HG03095 (cell line): ENCODE measurements at regions not wholly inside any gene's neighbourhood (a gene's known extent, or its start where the extent isn't known, plus 50 kb on each side); places are given as distances from the start of the nearest gene placed in this dataset.
"Not testable (repeated sequence)": the region's sequence is repeated elsewhere in the genome, so short reads cannot be mapped to it uniquely, and the experiment has no call there.

Experiments
- ATAC-seq: cut with Tn5 transposase; IDR thresholded peaks from one replicate; pipeline ENCODE4 v1.9.1; 2021; ENCODE audit warnings: moderate library complexity; ENCODE audit not compliant: unreplicated experiment

DNA sequence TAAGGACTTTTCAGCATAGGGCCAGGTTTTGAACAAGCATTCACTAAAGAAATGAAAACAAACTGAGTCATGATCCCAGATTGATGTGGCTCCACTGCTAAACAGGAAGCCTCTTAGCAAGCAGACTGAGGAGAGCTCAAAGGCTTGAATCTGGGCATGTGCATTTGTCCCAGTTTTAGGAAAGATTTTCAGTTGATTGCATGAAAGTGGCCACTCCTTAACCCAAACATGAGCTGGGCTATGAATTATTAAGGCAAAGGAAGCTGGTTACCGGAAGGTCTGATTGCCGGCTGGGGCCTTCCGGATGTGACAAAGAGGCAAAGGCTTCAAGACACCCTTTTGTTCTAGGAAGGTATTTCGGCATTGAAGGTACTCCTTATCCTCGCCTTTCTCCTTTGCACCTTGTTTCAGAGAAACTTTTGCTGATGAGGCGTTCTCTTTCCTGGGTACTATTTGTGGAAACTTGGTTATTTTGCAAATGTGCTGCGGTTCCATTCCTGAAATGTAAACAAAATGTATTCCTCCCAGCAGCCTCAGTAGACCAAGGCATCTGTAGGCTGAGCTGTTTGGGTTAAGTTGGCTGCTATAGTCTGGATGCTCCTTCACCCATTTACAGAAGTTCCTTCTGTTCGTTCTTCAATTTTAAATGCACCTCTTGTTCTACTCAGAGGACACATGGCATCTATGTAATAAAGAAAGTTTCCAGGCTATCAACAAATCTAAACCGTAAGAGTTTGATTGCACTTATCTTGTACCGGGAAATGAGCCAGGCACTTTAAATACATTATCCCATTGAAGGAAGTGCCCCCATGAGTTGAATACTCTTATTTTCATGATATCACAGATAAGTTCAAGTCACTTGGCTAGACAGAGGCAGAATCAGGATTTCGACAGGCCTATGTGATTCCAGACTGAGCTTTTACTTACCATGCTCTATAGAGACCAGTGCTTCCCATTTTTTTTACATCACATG is 115.6 kb upstream of the METAP2 start:
- ATAC-seq = no peak

DNA sequence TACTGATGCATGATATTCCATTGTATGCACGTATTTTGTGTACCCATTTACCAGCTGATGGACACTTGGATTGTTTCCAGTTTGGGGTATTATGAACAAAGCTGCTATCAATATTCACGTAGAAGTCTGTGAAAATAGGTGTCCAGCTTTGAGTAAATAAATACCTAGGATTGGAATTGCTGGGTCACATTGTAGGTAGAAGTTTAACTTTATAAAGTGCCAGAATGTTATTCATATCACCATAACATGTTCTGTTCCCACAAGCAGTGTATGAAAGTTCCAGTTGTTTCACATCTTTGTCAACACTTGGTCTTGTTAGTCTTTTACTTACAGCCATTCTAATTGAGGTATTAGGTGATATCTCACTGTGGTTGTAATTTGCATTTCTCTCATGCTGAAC is 108.0 kb upstream of the METAP2 start:
- no peak for ATAC-seq

DNA sequence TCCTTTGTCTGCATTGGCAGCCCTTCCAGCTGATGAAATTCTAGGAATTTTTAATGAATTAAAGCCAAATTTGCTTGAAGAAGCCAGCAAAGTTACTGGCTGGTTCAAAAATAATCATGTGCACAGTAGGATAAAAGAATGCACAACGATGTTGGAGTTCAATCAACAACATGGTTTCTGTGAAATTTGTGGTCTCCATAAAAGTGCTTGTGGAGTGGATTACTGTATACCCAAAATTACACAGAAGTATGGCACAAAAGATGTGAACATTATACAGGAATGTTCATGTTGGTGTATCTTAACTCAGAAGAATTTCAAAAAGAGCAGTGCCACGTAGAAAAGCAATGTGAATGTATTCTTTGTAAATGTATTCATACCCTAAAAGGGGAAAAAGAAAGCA is 105.0 kb upstream of the METAP2 start:
- ATAC-seq = no peak

DNA sequence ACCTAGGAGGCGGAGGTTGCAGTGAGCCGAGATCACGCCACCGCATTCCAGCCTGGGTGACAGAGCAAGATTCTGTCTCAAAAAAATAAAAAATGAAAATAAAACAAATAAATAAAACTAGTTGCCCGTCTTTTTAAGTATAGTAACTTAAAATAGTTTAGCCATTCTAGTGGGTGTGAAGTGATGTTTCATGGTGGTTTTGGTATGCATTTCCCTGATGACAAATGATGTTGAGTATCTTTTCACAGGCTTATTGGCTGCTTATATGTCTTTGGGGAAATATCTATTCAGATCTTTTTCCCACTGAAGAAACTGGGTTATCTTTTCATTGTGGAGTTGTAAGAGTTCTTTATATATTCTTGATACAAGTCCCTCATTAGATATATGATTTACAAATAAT is 102.4 kb upstream of the METAP2 start:
- no peak for ATAC-seq

DNA sequence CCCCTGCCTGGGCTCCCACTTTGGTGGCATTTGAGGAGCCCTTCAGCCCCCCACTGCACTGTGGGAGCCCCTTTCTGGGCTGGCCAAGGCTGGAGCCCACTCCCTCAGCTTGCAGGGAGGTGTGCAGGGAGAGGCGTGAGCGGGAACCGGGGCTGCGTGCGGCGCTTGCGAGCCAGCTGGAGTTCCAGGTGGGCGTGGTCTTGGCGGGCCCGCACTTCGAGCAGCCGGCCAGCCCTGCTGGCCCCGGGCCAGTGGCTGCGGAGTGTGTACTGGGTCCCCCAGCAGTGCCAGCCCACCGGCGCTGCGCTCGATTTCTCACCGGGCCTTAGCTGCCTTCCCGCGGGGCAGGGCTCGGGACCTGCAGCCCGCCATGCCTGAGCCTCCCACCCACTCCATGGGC is 94.5 kb upstream of the METAP2 start:
- ATAC-seq = not testable (repeated sequence)

DNA sequence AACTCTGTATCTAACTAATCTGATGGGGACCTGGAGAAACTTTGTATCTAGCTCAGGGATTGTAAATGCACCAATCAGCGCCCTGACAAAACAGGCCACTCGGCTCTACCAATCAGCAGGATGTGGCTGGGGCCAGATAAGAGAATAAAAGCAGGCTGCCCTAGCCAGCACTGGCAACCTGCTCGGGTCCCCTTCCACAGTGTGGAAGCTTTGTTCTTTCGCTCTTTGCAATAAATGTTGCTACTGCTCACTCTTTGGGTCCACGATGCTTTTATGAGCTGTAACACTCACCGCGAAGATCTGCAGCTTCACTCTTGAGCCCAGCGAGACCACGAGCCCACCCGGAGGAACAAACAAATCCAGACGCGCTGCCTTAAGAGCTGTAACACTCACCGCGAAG is 93.6 kb upstream of the METAP2 start:
- not testable (repeated sequence) for ATAC-seq

DNA sequence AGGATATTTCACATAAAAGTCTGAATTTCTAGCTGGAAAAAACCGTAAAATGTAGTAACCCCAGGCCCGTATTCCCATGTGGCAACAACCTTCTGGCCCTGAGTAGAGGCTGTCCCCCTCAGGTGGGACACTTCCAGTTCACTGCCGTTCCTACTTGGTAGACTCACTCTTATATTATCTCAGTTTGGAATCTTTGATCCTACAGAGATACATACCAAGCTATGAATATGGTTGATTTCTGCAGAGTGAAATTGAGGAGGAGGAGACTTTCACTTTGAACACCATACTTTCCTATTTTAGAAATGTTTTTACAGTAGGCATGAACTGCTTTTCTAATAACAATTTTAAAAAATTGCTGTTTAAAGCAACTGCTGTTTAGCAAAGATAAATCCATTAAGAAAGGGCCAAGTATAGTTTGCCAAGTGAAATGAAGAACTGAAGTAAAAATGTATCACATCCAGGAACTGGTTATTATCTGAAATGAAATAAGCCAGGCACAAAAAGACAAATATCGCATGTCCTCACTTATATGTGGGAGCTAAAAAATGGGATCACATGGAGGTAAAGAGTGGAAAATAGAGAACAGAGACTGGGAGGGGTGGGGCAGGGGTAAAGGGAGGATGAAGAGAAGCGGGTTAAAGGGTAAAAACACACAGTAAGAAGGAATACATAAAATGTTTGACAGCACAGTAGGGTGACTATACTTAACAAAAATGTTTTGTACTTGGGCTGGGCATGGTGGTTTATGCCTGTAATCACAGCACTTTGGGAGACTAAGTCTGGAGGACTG is 92.8 kb upstream of the METAP2 start:
- ATAC-seq = no peak

DNA sequence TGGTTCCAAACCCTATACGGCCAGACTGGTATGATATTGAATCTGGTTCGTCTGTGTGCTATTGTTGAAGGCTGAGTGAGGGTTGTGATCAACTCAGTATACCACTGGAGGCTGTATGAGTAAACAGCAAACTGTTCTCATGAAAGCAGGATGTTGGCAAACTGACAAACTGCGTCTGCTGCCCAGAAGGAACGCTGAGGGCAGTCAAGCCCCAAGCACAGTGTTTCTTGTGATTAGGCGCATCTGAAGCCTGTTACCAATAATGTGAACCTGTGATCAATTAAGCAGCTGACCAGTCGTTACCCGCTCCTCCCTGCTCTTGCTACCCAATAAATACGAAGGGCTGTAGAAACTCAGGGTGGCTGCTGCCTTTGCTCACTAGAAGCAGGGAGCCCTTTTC is 90.0 kb upstream of the METAP2 start:
- ATAC-seq = not testable (repeated sequence)

DNA sequence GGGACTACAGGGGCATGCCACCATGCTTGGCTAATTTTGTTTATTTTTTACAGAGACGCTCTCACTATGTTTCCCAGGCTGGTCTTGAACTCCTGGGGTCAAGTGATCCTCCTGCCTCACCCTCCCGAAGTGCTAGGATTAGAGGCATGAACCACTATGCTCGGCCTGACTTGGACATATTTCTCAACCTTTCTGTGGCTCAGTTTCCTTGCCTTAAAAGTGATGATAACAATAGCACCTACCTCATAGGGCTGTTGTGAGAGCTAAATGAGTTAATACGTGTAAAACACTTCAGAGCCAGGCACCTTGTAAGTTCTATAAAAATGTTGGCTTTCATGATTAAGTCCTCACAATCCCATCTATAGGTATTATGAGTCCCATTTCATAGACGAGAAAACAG is 89.2 kb upstream of the METAP2 start:
- ATAC-seq = no peak

DNA sequence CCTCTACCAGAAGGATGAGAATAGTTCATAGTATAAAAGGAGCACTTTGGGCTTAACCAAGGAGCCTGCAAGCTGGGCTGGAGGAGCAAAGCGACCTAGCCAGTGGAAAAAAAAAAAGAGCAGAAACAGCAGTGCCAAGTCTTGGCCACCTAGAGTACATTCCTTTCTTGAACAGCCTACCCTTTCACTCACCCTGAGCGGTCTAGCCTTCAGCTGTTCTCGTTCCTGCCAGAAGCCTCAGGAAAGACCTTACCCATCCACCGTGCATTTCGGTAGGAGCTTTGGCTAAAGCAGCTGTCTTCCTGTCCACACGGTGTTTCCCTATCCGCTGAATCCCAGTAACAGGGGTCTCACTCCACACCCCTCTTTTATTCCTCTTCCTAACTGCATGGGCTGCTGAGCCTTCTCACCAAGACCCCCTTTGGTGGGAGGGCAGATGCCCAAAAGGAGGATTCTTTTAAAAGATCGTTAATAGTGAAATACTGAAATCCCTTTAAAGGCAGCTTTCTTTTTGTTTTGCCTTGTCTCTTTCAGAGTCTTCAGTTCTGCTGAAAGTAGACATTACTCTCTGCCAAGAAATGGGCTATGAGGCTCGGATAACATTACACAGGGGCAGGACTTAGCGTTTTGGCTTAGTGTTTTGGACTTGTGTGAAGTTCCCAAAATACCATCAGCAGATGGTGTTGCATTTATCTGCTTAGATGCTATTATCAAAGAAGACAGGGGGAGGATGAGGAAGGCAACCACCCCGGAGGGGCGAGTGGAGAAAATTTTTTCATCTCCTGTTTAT is 88.5 kb upstream of the METAP2 start:
- ATAC-seq = no peak

DNA sequence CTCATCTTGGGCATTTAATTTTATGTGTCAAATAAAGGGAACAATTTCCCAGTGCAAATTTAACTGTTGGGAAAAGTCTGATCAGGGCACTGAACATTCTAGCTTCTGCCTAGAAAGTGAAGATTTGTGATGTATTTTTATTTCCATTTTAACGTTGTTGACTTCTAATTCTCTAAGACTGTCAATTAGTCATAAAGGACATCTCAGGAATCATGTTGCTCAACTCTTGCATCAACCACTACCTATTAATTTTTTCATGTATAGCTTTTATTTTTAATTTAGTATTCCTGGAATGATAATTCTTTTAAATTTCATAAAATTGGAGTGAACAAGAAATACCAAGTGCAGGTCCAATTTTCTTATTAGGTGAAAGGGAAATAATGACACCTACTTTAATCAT is 87.9 kb upstream of the METAP2 start:
- ATAC-seq = no peak

DNA sequence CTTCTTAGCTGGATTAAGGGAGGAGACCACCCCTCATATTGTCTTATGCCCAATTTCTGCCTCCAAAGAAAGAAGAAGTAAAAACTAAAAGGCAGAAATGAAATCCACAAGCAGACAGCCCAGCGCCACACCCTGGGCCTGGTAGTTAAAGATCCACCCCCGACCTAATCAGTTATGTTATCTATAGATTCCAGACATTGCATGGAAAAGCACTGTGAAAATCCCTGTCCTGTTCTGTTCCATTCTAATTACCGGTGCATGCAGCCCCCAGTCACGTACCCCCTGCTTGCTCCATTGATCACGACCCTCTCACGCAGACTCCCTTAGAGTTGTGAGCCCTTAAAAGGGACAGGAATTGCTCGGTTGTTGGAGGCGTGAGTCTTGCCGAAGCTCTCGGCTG is 85.7 kb upstream of the METAP2 start:
- not testable (repeated sequence) for ATAC-seq

DNA sequence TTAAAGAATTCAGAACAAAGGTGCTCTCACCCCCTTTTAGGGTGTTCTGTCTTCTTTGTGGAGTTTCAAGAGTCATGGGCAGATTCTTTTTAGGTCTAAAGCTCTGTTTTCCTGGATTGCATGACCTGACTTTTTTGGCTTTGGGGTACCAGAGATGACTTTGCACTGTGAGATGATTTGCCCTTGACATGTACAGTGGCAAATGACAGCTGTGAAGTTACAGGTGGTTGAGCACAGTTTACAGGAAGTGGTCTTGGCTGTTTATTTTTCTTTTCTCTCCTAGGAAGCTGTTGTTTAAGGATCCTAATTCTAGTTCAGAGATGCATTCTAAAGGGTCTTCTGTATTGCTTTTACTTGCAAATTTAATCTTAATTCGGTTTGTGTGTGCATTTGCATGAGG is 83.8 kb upstream of the METAP2 start:
- ATAC-seq = no peak

DNA sequence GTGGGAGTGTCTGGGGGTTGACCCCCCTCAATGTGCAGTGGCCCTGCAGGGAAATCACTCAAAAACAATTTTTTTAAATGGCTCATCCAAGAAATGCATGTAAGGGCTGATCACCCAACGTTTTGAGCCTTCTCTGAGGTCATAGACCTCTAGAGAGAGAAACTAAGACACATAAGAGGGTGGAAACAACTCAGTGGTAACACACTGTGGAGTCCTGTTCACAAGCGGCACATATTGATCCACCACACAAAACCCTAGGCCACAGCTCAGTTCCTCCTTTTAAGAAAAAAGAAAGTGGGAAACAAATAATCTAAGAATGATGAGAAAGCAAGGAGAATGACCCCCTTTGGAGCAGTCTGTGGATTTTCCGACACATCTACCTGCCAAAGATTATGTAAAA is 83.0 kb upstream of the METAP2 start:
- peak; percentile 72 for ATAC-seq

DNA sequence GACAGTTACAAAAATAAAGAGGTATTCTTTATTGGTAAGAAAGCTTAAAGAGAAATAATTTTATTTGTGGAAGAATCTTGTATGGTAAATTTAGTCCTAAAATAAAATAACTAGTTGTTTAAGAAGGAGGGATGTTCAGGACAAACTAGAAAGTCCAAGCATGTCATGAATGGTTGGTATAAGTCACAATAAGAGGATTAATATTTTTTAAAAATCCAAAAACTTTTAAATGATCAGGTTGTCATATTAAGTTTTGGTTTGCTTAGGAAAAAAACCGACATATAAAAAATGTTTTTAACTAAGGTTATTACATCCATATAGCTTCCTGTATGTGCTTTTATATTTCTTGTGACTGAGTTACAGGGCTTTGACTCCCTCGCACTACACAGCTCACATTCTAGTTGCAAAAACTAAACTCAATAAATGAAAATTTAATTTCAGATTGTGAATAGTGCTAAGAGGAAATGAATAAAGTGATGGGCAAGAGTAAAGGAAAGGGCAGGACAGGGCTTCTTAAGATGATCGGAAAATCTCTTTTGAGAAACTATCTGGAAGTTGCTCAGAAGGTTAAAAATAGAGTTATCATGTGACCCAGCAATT is 80.7 kb upstream of the METAP2 start:
- ATAC-seq = no peak

DNA sequence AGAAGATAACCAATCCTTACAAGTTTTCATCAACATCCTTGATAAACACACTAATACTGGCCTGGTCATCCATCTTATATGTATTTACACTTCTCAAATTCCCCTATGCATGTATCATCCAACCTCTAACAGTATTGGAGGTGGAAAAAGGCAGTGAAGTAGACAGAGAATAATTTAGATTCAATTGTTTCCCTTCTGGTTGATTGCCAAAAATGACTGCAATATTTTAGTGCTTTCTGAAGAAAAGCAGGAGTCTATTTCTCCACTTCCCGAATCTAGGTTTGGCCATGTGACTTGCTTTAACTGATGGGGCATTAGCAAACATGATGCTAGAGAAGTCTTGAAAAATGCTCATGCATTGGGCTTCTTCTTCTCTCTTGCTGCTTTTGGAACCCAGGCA is 78.3 kb upstream of the METAP2 start:
- no peak for ATAC-seq

DNA sequence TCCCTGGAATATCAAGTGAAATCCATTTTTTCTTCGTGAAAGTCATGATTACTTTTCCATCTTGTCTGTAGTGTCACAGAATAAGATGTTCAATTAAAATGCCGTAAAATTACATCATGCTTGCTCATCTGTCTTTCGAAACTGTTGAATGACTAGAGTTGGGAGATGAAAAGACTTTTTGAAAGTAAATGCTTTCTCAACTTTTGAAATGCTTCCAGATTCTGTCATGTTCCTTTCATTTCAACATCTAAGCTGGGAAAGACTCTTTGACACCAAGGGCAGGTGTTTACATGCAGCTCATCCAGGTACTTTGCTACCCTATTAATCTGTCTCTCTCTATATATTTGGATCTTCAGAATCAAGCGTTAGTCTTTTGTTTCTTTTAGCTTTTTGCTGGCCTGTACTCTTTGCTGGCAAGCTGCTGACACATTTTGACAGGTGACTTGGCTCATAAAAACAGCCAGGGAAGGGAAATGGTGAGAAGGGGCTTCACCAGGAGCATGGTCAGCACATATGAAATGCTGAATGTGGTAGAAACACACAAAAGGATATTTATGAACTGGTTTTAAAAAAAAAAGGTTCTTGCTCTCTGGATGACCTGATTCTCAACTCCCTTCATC is 77.0 kb upstream of the METAP2 start:
- ATAC-seq = no peak

DNA sequence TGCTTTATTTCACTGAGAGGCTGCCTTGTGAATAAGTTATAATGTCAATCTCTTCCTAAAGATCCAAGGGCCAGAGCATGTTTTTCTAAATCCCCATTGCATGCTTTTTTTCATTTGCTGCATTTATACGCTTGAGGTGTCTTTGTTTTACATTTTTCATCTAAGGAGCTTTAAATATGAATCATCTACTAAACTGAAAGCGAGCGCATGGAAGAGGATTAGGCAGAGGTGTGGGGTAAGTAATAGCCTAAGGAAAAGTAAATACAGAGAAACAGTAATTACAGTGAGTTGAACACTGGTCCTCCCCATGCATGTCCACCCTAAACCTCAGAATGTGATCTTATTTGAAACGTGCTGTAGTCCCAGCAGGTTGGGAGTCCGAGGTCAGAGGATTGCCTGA is 76.4 kb upstream of the METAP2 start:
- ATAC-seq = no peak

DNA sequence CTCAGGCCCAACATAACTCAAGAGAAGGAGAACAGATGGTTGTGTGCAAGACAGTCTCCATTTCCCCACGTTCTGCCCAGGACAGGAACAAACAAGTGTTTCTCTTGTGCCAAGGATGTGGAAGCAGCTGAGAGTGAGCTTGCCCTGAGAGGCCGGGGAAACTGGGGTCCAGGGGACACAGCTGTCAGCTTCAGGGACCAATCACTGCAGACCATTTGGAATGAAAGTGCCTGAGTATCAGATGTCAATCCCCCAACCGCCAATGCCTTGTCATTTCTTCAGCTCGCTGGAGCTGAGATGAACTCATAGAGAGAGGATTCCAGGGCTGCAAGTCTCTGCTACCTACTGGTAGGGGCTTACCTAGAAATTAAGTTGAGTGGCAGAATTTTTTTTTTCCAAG is 71.9 kb upstream of the METAP2 start:
- ATAC-seq = no peak

DNA sequence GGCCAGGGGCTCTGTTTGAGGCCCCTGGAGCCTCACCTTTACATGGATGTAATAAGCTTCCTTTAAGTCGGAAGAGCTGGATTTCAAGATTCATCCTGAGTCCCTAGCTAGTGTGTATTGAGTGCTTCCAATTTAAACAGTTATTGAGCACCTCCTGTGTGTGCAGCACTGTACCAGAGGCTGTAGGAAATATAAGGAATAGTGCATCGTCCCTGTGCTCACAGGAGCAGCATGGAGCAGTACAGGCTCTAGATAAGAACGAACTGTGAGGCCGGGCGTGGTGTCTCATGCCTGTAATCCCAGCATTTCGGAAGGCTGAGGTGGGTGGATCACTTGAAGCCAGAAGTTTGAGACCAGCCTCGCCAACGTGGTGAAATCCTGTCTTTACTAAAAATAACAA is 65.8 kb upstream of the METAP2 start:
- ATAC-seq = no peak
